CD4-positive, alpha-beta T cell (primary cell): ENCODE measurements at regions not wholly inside any gene's neighbourhood (a gene's known extent, or its start where the extent isn't known, plus 50 kb on each side); places are given as distances from the start of the nearest gene placed in this dataset.
"Not testable (repeated sequence)": the region's sequence is repeated elsewhere in the genome, so short reads cannot be mapped to it uniquely, and the experiment has no call there.

Experiments used
- ATAC-seq: fragments of 200-7000 bp; cut with Tn5 transposase; one replicate; pipeline ENCODE4 v1.10.0; 2022; ENCODE audit warnings: mild to moderate bottlenecking; ENCODE audit not compliant: poor library complexity
- CTCF ChIA-PET: fragments of 350-600 bp; sonication (Branson Sonifier 250); formaldehyde crosslinking; loops from one replicate; lab custom pipeline; 2021; ENCODE audit warnings: antibody characterized with exemption, inconsistent platforms; lab: Charles Lee
- POLR2A ChIA-PET: fragments of 350-600 bp; sonication (Branson Sonifier 250); formaldehyde crosslinking; loops from one replicate; lab custom pipeline; 2021; ENCODE audit warnings: antibody characterized with exemption, inconsistent platforms; lab: Charles Lee
- DNase-seq, 14 experiments: peaks; one replicate each; pipeline ENCODE4 v3.0.0-alpha.2; 2013 to 2020; ENCODE audit warnings: mixed read lengths in 2 of 14
- H3K27ac ChIP-seq, 2 donors: one replicate each; pipeline versions ENCODE4 v1.5.1 to v1.7.0; 2013; ENCODE audit warnings: low read length in 2 of 2, low read depth in 1 of 2, mild to moderate bottlenecking in 1 of 2
- H3K27me3 ChIP-seq, 2 experiments: 1 replicate in 1 of 2; 2 replicates in 1 of 2; pipeline versions ENCODE4 v1.6.1 to v1.7.0; 2013; ENCODE audit warnings: low read length in 2 of 2, control low read depth in 1 of 2, mild to moderate bottlenecking in 1 of 2, moderate library complexity in 1 of 2; ENCODE audit not compliant: insufficient read depth in 2 of 2, control insufficient read depth in 1 of 2
- H3K36me3 ChIP-seq: one replicate; pipeline ENCODE4 v1.6.1; 2013; ENCODE audit warnings: low read length, control low read depth; ENCODE audit not compliant: insufficient read depth
- H3K4me1 ChIP-seq: one replicate; pipeline ENCODE4 v1.6.1; 2013; ENCODE audit warnings: low read length, control low read depth; ENCODE audit not compliant: insufficient read depth
- H3K4me3 ChIP-seq: one replicate; pipeline ENCODE4 v1.5.1; 2013; ENCODE audit warnings: mild to moderate bottlenecking, low read length, moderate library complexity
- H3K9me3 ChIP-seq, 2 experiments: 1 replicate in 1 of 2; 2 replicates in 1 of 2; pipeline versions ENCODE4 v1.6.1 to v1.7.0; 2013; ENCODE audit warnings: low read length in 2 of 2, mild to moderate bottlenecking in 2 of 2, control low read depth in 1 of 2, moderate library complexity in 1 of 2; ENCODE audit not compliant: control insufficient read depth in 1 of 2, insufficient read depth in 1 of 2
- H3K27ac Mint-ChIP-seq: one replicate; pipeline ENCODE4 v1.8.0; 2020; ENCODE audit warnings: mixed read lengths
- H3K27me3 Mint-ChIP-seq: one replicate; pipeline ENCODE4 v1.8.0; 2021; ENCODE audit warnings: mixed read lengths
- H3K36me3 Mint-ChIP-seq: one replicate; pipeline ENCODE4 v1.8.0; 2021; ENCODE audit warnings: low read depth, mixed read lengths
- H3K4me1 Mint-ChIP-seq: one replicate; pipeline ENCODE4 v1.8.0; 2021; ENCODE audit warnings: low read depth, mixed read lengths
- H3K4me3 Mint-ChIP-seq: one replicate; pipeline ENCODE4 v1.8.0; 2020; ENCODE audit warnings: mild to moderate bottlenecking, mixed read lengths
- H3K9me3 Mint-ChIP-seq: one replicate; pipeline ENCODE4 v1.8.0; 2020; ENCODE audit warnings: mixed read lengths
- CTCF ChIP-seq: fragments of 200-600 bp; IDR thresholded peaks from one replicate; pipeline ENCODE4 v1.8.0; 2022; ENCODE audit warnings: antibody characterized with exemption, mild to moderate bottlenecking
- intact Hi-C, 2 experiments: fragments of 100-400 bp; cut with DNase I in 1 of 2; cut with micrococcal nuclease in 1 of 2; formaldehyde crosslinking; loops; one replicate each; pipeline versions ENCODE4 v1.15.1 to v1.9.0; 2023 to 2025; cut with DNase I, micrococcal nuclease

GRCh38 chr7:6937746-6938145 is 111.7 kb upstream of the CCZ1B start:
- H3K4me3 Mint-ChIP-seq, H3K27me3 Mint-ChIP-seq, POLR2A ChIA-PET, H3K36me3 ChIP-seq, H3K27me3 ChIP-seq, H3K4me1 ChIP-seq, DNase-seq, intact Hi-C loops, H3K27ac ChIP-seq, ATAC-seq, H3K4me3 ChIP-seq, H3K27ac Mint-ChIP-seq, H3K9me3 ChIP-seq, H3K9me3 Mint-ChIP-seq, H3K36me3 Mint-ChIP-seq, CTCF ChIA-PET, H3K4me1 Mint-ChIP-seq: not testable (repeated sequence)

- POLR2A ChIA-PET, H3K9me3 ChIP-seq, H3K27me3 Mint-ChIP-seq, intact Hi-C loops, H3K27me3 ChIP-seq, H3K4me3 Mint-ChIP-seq, ATAC-seq, H3K27ac Mint-ChIP-seq, H3K9me3 Mint-ChIP-seq, CTCF ChIA-PET, H3K27ac ChIP-seq, H3K36me3 Mint-ChIP-seq, H3K4me1 ChIP-seq, H3K4me3 ChIP-seq, H3K4me1 Mint-ChIP-seq, H3K36me3 ChIP-seq: not testable (repeated sequence)
- TF ChIP-seq CTCF = peak; percentile 32
- DNase-seq = peak in 3 of 14 experiments; percentile 4 to 14 (median 4)
Observed at GRCh38 chr7:6938284-6938683, 112.2 kb upstream of the CCZ1B start.

- H3K27me3 ChIP-seq, H3K4me1 ChIP-seq, ATAC-seq, H3K4me3 ChIP-seq, H3K9me3 Mint-ChIP-seq, H3K27me3 Mint-ChIP-seq, H3K27ac Mint-ChIP-seq, H3K36me3 Mint-ChIP-seq, CTCF ChIA-PET, H3K27ac ChIP-seq, intact Hi-C loops, H3K4me3 Mint-ChIP-seq, DNase-seq, H3K4me1 Mint-ChIP-seq, POLR2A ChIA-PET, H3K9me3 ChIP-seq, H3K36me3 ChIP-seq: not testable (repeated sequence)
Observed at GRCh38 chr7:6939126-6939525, 113.1 kb upstream of the CCZ1B start.

GRCh38 chr7:6939896-6940295 is 113.8 kb upstream of the CCZ1B start:
- H3K27me3 ChIP-seq, H3K9me3 Mint-ChIP-seq, CTCF ChIA-PET, H3K9me3 ChIP-seq, H3K4me1 ChIP-seq, H3K36me3 ChIP-seq, H3K27me3 Mint-ChIP-seq, ATAC-seq, intact Hi-C loops, H3K27ac ChIP-seq, DNase-seq, H3K27ac Mint-ChIP-seq, H3K4me1 Mint-ChIP-seq, H3K36me3 Mint-ChIP-seq, H3K4me3 ChIP-seq, H3K4me3 Mint-ChIP-seq, POLR2A ChIA-PET: not testable (repeated sequence)

- H3K4me1 Mint-ChIP-seq, H3K9me3 Mint-ChIP-seq, H3K9me3 ChIP-seq, POLR2A ChIA-PET, H3K4me3 Mint-ChIP-seq, H3K4me1 ChIP-seq, H3K36me3 ChIP-seq, H3K36me3 Mint-ChIP-seq, DNase-seq, CTCF ChIA-PET, H3K27ac Mint-ChIP-seq, H3K4me3 ChIP-seq, H3K27ac ChIP-seq, intact Hi-C loops, ATAC-seq, H3K27me3 ChIP-seq: not testable (repeated sequence)
- peaks cover 21% of the 10 kb centered on the region for H3K27me3 Mint-ChIP-seq
Observed at GRCh38 chr7:6946873-6947272, 120.8 kb upstream of the CCZ1B start.

- H3K4me3 ChIP-seq = not testable (repeated sequence)
Observed at GRCh38 chr7:6950231-6950630, 124.2 kb upstream of the CCZ1B start.

GRCh38 chr7:6951553-6951952 is 125.5 kb upstream of the CCZ1B start:
- H3K4me3 Mint-ChIP-seq, intact Hi-C loops, H3K4me3 ChIP-seq, H3K27ac ChIP-seq, CTCF ChIA-PET, H3K9me3 ChIP-seq, H3K4me1 ChIP-seq, H3K27ac Mint-ChIP-seq, ATAC-seq, H3K36me3 Mint-ChIP-seq, H3K9me3 Mint-ChIP-seq, DNase-seq, POLR2A ChIA-PET, H3K36me3 ChIP-seq, H3K4me1 Mint-ChIP-seq, H3K27me3 ChIP-seq: not testable (repeated sequence)
- H3K27me3 Mint-ChIP-seq = peaks cover 24% of the 10 kb centered on the region

More at GRCh38 chr7:6950231-6950630, 124.2 kb upstream of the CCZ1B start:
- ATAC-seq, H3K4me1 Mint-ChIP-seq, H3K36me3 Mint-ChIP-seq, POLR2A ChIA-PET, CTCF ChIA-PET, H3K27me3 ChIP-seq, H3K27ac Mint-ChIP-seq, H3K4me3 Mint-ChIP-seq, H3K9me3 ChIP-seq, H3K4me1 ChIP-seq, H3K9me3 Mint-ChIP-seq, DNase-seq, intact Hi-C loops, H3K36me3 ChIP-seq, H3K27ac ChIP-seq: not testable (repeated sequence)
- peaks cover 24% of the 10 kb centered on the region for H3K27me3 Mint-ChIP-seq
